ENCODE measurements at regions not wholly inside any gene's neighbourhood (a gene's known extent, or its start where the extent isn't known, plus 50 kb on each side); places are given as distances from the start of the nearest gene placed in this dataset.

- H3K4me3 ChIP-seq (replicated peaks; ENCODE audit: low read depth, low read length): no peak overlapping the region
- no peak for TF ChIP-seq CTCF (IDR thresholded peaks at IDR 0.05; ENCODE audit: low read length, missing control alignments)
- DNase-seq (ENCODE audit: low read depth): no peak
Measured at GRCh38 chr10:3702056-3702546, 82.9 kb downstream of the KLF6 start.

GRCh38 chr10:3701491-3701890 lies 83.5 kb downstream of the KLF6 start:
- TF ChIP-seq CTCF (IDR thresholded peaks at IDR 0.05; ENCODE audit: low read length, missing control alignments): no peak
- H3K4me3 ChIP-seq (replicated peaks; ENCODE audit: low read depth, low read length): no peak overlapping the region
- no peak for DNase-seq (ENCODE audit: low read depth)

- no peak overlapping the region for H3K4me3 ChIP-seq (replicated peaks; ENCODE audit: low read depth, low read length)
- no peak for DNase-seq (ENCODE audit: low read depth)
- no peak for TF ChIP-seq CTCF (IDR thresholded peaks at IDR 0.05; ENCODE audit: low read length, missing control alignments)
Measured at GRCh38 chr10:3700531-3701076, 84.4 kb downstream of the KLF6 start.

GRCh38 chr10:3699916-3700315 lies 85.1 kb downstream of the KLF6 start:
- no peak overlapping the region for H3K4me3 ChIP-seq (replicated peaks; ENCODE audit: low read depth, low read length)
- TF ChIP-seq CTCF (IDR thresholded peaks at IDR 0.05; ENCODE audit: low read length, missing control alignments): no peak
- DNase-seq (ENCODE audit: low read depth): no peak

GRCh38 chr10:3698312-3698711 lies 86.7 kb downstream of the KLF6 start:
- no peak for TF ChIP-seq CTCF (IDR thresholded peaks at IDR 0.05; ENCODE audit: low read length, missing control alignments)
- H3K4me3 ChIP-seq (replicated peaks; ENCODE audit: low read depth, low read length): no peak overlapping the region
- no peak for DNase-seq (ENCODE audit: low read depth)

- DNase-seq (ENCODE audit: low read depth): no peak
- TF ChIP-seq CTCF (IDR thresholded peaks at IDR 0.05; ENCODE audit: low read length, missing control alignments): no peak
- H3K4me3 ChIP-seq (replicated peaks; ENCODE audit: low read depth, low read length): no peak overlapping the region
Measured at GRCh38 chr10:3693698-3694080, 91.3 kb downstream of the KLF6 start.

GRCh38 chr10:3693022-3693697 lies 91.8 kb downstream of the KLF6 start:
- no peak for DNase-seq (ENCODE audit: low read depth)
- H3K4me3 ChIP-seq (replicated peaks; ENCODE audit: low read depth, low read length): no peak overlapping the region
- no peak for TF ChIP-seq CTCF (IDR thresholded peaks at IDR 0.05; ENCODE audit: low read length, missing control alignments)
